ENCODE measurements at regions not wholly inside any gene's neighbourhood (a gene's known extent, or its start where the extent isn't known, plus 50 kb on each side); places are given as distances from the start of the nearest gene placed in this dataset.

DNA sequence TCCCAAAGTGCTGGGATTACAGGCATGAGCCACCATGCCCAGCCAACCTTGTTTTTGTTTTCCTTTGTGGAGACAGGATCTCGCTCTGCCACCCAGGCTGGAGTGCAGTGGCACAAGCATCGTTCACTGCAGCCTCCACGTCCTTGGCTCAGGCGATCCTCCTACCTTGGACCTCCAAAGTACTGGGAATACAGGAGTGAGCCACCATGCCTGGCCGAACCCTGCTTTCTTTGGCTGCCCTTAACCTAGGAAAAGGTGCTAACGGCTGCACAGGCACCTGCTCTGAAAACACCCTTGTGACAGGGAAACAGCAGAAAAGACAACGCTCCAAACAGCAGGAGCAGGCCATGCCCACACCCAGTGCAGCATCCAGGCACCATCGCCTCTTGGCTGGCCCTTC, 71.9 kb downstream of the OAT start:
- no peak overlapping the region for H3K14ac ChIP-seq (ENCODE audit: low read length)
- no peaks in the 10 kb centered on the region for H3K4me1 ChIP-seq (ENCODE audit: control insufficient read depth in 2 of 2, insufficient read depth in 1 of 2, low read depth in 1 of 2, low read length in 2 of 2)
- no peak overlapping the region for H3K18ac ChIP-seq (ENCODE audit: low read length)
- H3K27me3 ChIP-seq (ENCODE audit: control insufficient read depth in 3 of 3, insufficient read depth in 3 of 3, low read depth in 1 of 3, low read length in 3 of 3): peaks cover 0 to 27% (median 0%) of the 10 kb centered on the region in 3 experiments
- H2BK5ac ChIP-seq (ENCODE audit: low read length): no peak overlapping the region
- no peaks in the 10 kb centered on the region for H3K79me1 ChIP-seq (ENCODE audit: low read depth, low read length)
- H2BK120ac ChIP-seq (ENCODE audit: low read depth, low read length): no peak overlapping the region
- H3K27ac ChIP-seq (replicated peaks; ENCODE audit: low read length): no peak overlapping the region
- H2AK5ac ChIP-seq (ENCODE audit: low read depth, low read length): no peak overlapping the region
- peak overlapping the region; percentile 13 for H3K9ac ChIP-seq (ENCODE audit: low read depth, low read length, poor library complexity)
- no peaks in the 10 kb centered on the region for H3K9me3 ChIP-seq (replicated peaks in 1 of 2; ENCODE audit: control insufficient read depth in 2 of 2, insufficient read depth in 1 of 2, low read depth in 1 of 2, low read length in 2 of 2)
- peak overlapping the region; percentile 66 for H4K8ac ChIP-seq (ENCODE audit: low read depth, low read length)
- no peak overlapping the region for H3K4ac ChIP-seq (ENCODE audit: low read length)
- H3K23ac ChIP-seq (ENCODE audit: low read depth, low read length, poor library complexity): peak overlapping the region; percentile 74
- no peak overlapping the region for H3K4me3 ChIP-seq (ENCODE audit: low read length in 2 of 2)
- H3K4me2 ChIP-seq (ENCODE audit: insufficient read depth, low read length, poor library complexity, severe bottlenecking): no peak overlapping the region
- H3K36me3 ChIP-seq (replicated peaks in 1 of 2; ENCODE audit: control insufficient read depth in 2 of 2, insufficient read depth in 2 of 2, low read length in 2 of 2): no peaks in the 10 kb centered on the region
- H4K91ac ChIP-seq (ENCODE audit: low read depth, low read length, poor library complexity): peak overlapping the region; percentile 32
- H2BK15ac ChIP-seq (ENCODE audit: low read length): no peak overlapping the region
- no CpG with 5 or more reads among the region's 8 CpGs for WGBS, 2 donors (ENCODE audit: extremely low coverage in 2 of 2, insufficient read length in 2 of 2, insufficient replicate concordance in 1 of 2)
- DNase-seq (ENCODE audit: low spot score): no peak
- H2AFZ ChIP-seq (ENCODE audit: low read length): no peak overlapping the region
- no peak overlapping the region for H2BK12ac ChIP-seq (ENCODE audit: low read length)

GRCh38 chr10:124345521-124345920, 73.2 kb downstream of the OAT start:
- Histone ChIP-seq H3K18ac (ENCODE audit: low read length) (peak overlapping the region; percentile 18), H3K4ac (ENCODE audit: low read length) (no peak overlapping the region), H3K9me3 (replicated peaks in 1 of 2; ENCODE audit: control insufficient read depth in 2 of 2, insufficient read depth in 1 of 2, low read depth in 1 of 2, low read length in 2 of 2) (no peaks in the 10 kb centered on the region), H2BK5ac (ENCODE audit: low read length) (no peak overlapping the region), H3K36me3 (replicated peaks in 1 of 2; ENCODE audit: control insufficient read depth in 2 of 2, insufficient read depth in 2 of 2, low read length in 2 of 2) (no peaks in the 10 kb centered on the region), H3K4me1 (ENCODE audit: control insufficient read depth in 2 of 2, insufficient read depth in 1 of 2, low read depth in 1 of 2, low read length in 2 of 2) (no peaks in the 10 kb centered on the region), H3K79me1 (ENCODE audit: low read depth, low read length) (no peaks in the 10 kb centered on the region), H2BK12ac (ENCODE audit: low read length) (no peak overlapping the region), H4K91ac (ENCODE audit: low read depth, low read length, poor library complexity) (no peak overlapping the region), H3K23ac (ENCODE audit: low read depth, low read length, poor library complexity) (no peak overlapping the region), H3K14ac (ENCODE audit: low read length) (no peak overlapping the region), H3K27ac (replicated peaks; ENCODE audit: low read length) (no peak overlapping the region), H3K4me2 (ENCODE audit: insufficient read depth, low read length, poor library complexity, severe bottlenecking) (no peak overlapping the region), H3K9ac (ENCODE audit: low read depth, low read length, poor library complexity) (no peak overlapping the region), H3K27me3 (ENCODE audit: control insufficient read depth in 3 of 3, insufficient read depth in 3 of 3, low read depth in 1 of 3, low read length in 3 of 3) (peaks cover 0 to 24% (median 0%) of the 10 kb centered on the region in 3 experiments), H2AFZ (ENCODE audit: low read length) (no peak overlapping the region), H4K8ac (ENCODE audit: low read depth, low read length) (no peak overlapping the region), H2AK5ac (ENCODE audit: low read depth, low read length) (peak overlapping the region; percentile 80), H2BK15ac (ENCODE audit: low read length) (no peak overlapping the region), H3K4me3 (ENCODE audit: low read length in 2 of 2) (no peak overlapping the region), H2BK120ac (ENCODE audit: low read depth, low read length) (no peak overlapping the region)
- no CpG with 5 or more reads among the region's 8 CpGs for WGBS, 2 donors (ENCODE audit: extremely low coverage in 2 of 2, insufficient read length in 2 of 2, insufficient replicate concordance in 1 of 2)
- no peak for DNase-seq (ENCODE audit: low spot score)

DNA sequence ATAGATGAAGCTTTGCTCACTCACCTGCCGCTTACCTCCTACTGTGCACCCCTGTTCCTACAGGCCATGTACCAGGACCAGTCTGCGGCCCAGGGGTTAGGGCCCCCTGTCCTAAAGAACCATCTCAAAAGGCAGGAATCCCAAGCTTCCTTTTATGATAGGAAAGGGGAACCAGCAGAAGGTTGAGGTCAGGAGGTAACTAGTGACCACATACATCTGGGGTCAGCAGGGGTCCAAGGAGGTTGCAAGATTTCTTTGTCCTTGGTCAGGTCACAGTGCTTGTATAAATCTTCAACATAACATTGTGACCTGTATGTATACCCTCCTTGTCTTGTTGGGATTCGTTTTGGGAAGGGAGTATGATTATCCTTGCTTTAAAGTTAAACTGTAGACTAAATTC, 73.8 kb downstream of the OAT start:
- Histone ChIP-seq H3K79me1 (ENCODE audit: low read depth, low read length) (no peaks in the 10 kb centered on the region), H3K4me1 (ENCODE audit: control insufficient read depth in 2 of 2, insufficient read depth in 1 of 2, low read depth in 1 of 2, low read length in 2 of 2) (no peaks in the 10 kb centered on the region), H3K27ac (replicated peaks; ENCODE audit: low read length) (no peak overlapping the region), H4K8ac (ENCODE audit: low read depth, low read length) (no peak overlapping the region), H2BK120ac (ENCODE audit: low read depth, low read length) (no peak overlapping the region), H3K36me3 (replicated peaks in 1 of 2; ENCODE audit: control insufficient read depth in 2 of 2, insufficient read depth in 2 of 2, low read length in 2 of 2) (no peaks in the 10 kb centered on the region), H2BK15ac (ENCODE audit: low read length) (no peak overlapping the region), H3K18ac (ENCODE audit: low read length) (no peak overlapping the region), H2AFZ (ENCODE audit: low read length) (no peak overlapping the region), H2AK5ac (ENCODE audit: low read depth, low read length) (no peak overlapping the region), H3K4ac (ENCODE audit: low read length) (no peak overlapping the region), H3K9me3 (replicated peaks in 1 of 2; ENCODE audit: control insufficient read depth in 2 of 2, insufficient read depth in 1 of 2, low read depth in 1 of 2, low read length in 2 of 2) (no peaks in the 10 kb centered on the region), H3K23ac (ENCODE audit: low read depth, low read length, poor library complexity) (no peak overlapping the region), H3K4me3 (ENCODE audit: low read length in 2 of 2) (no peak overlapping the region), H3K27me3 (ENCODE audit: control insufficient read depth in 3 of 3, insufficient read depth in 3 of 3, low read depth in 1 of 3, low read length in 3 of 3) (peaks cover 0 to 27% (median 0%) of the 10 kb centered on the region in 3 experiments), H3K9ac (ENCODE audit: low read depth, low read length, poor library complexity) (no peak overlapping the region), H4K91ac (ENCODE audit: low read depth, low read length, poor library complexity) (peak overlapping the region; percentile 30), H3K14ac (ENCODE audit: low read length) (no peak overlapping the region), H2BK5ac (ENCODE audit: low read length) (no peak overlapping the region), H3K4me2 (ENCODE audit: insufficient read depth, low read length, poor library complexity, severe bottlenecking) (no peak overlapping the region), H2BK12ac (ENCODE audit: low read length) (no peak overlapping the region)
- no peak for DNase-seq (ENCODE audit: low spot score)
- no CpG with 5 or more reads among the region's 3 CpGs for WGBS, 2 donors (ENCODE audit: extremely low coverage in 2 of 2, insufficient read length in 2 of 2, insufficient replicate concordance in 1 of 2)

GRCh38 chr10:124344266-124344590, 74.5 kb downstream of the OAT start:
- H4K8ac ChIP-seq (ENCODE audit: low read depth, low read length): no peak overlapping the region
- H3K4me2 ChIP-seq (ENCODE audit: insufficient read depth, low read length, poor library complexity, severe bottlenecking): no peak overlapping the region
- no peak overlapping the region for H3K27ac ChIP-seq (replicated peaks; ENCODE audit: low read length)
- no peaks in the 10 kb centered on the region for H3K9me3 ChIP-seq (replicated peaks in 1 of 2; ENCODE audit: control insufficient read depth in 2 of 2, insufficient read depth in 1 of 2, low read depth in 1 of 2, low read length in 2 of 2)
- no peak overlapping the region for H3K4me3 ChIP-seq (ENCODE audit: low read length in 2 of 2)
- H3K18ac ChIP-seq (ENCODE audit: low read length): no peak overlapping the region
- H2BK5ac ChIP-seq (ENCODE audit: low read length): no peak overlapping the region
- no peaks in the 10 kb centered on the region for H3K4me1 ChIP-seq (ENCODE audit: control insufficient read depth in 2 of 2, insufficient read depth in 1 of 2, low read depth in 1 of 2, low read length in 2 of 2)
- H2BK15ac ChIP-seq (ENCODE audit: low read length): no peak overlapping the region
- no peaks in the 10 kb centered on the region for H3K79me1 ChIP-seq (ENCODE audit: low read depth, low read length)
- H3K36me3 ChIP-seq (replicated peaks in 1 of 2; ENCODE audit: control insufficient read depth in 2 of 2, insufficient read depth in 2 of 2, low read length in 2 of 2): no peaks in the 10 kb centered on the region
- H3K9ac ChIP-seq (ENCODE audit: low read depth, low read length, poor library complexity): no peak overlapping the region
- no peak overlapping the region for H2AFZ ChIP-seq (ENCODE audit: low read length)
- no peak overlapping the region for H3K4ac ChIP-seq (ENCODE audit: low read length)
- H2BK12ac ChIP-seq (ENCODE audit: low read length): no peak overlapping the region
- H3K27me3 ChIP-seq (ENCODE audit: control insufficient read depth in 3 of 3, insufficient read depth in 3 of 3, low read depth in 1 of 3, low read length in 3 of 3): peaks cover 0 to 22% (median 0%) of the 10 kb centered on the region in 3 experiments
- no CpG with 5 or more reads among the region's 8 CpGs for whole genome bisulfite sequencing, 2 donors (ENCODE audit: extremely low coverage in 2 of 2, insufficient read length in 2 of 2, insufficient replicate concordance in 1 of 2)
- no peak overlapping the region for H2BK120ac ChIP-seq (ENCODE audit: low read depth, low read length)
- H3K23ac ChIP-seq (ENCODE audit: low read depth, low read length, poor library complexity): no peak overlapping the region
- H3K14ac ChIP-seq (ENCODE audit: low read length): no peak overlapping the region
- H4K91ac ChIP-seq (ENCODE audit: low read depth, low read length, poor library complexity): no peak overlapping the region
- no peak overlapping the region for H2AK5ac ChIP-seq (ENCODE audit: low read depth, low read length)
- DNase-seq (ENCODE audit: low spot score): no peak

All from neuronal stem cell (in vitro differentiated cells).